Subcutaneous abdominal adipose tissue (tissue), 5 donors: ENCODE measurements at regions not wholly inside any gene's neighbourhood (a gene's known extent, or its start where the extent isn't known, plus 50 kb on each side); places are given as distances from the start of the nearest gene placed in this dataset.

Experiments
- H3K27ac ChIP-seq: one replicate; pipeline ENCODE4 v1.7.0; 2013; ENCODE audit warnings: low read depth, mild to moderate bottlenecking, inconsistent platforms, low read length, moderate library complexity
- H3K27me3 ChIP-seq, 5 donors: one replicate each; pipeline ENCODE4 v1.7.0; 2013; ENCODE audit warnings: low read length in 5 of 5, inconsistent platforms in 1 of 5; ENCODE audit not compliant: control insufficient read depth in 5 of 5, insufficient read depth in 4 of 5
- H3K36me3 ChIP-seq, 5 donors: one replicate each; pipeline ENCODE4 v1.7.0; 2013; ENCODE audit warnings: low read length in 5 of 5; ENCODE audit not compliant: control insufficient read depth in 5 of 5, insufficient read depth in 5 of 5
- H3K4me1 ChIP-seq, 5 donors: one replicate each; pipeline ENCODE4 v1.7.0; 2013; ENCODE audit warnings: low read length in 5 of 5, mild to moderate bottlenecking in 3 of 5, moderate library complexity in 1 of 5; ENCODE audit not compliant: control insufficient read depth in 5 of 5, insufficient read depth in 5 of 5
- H3K4me3 ChIP-seq, 5 donors: one replicate each; pipeline ENCODE4 v1.7.0; 2013; ENCODE audit warnings: low read length in 5 of 5, low read depth in 1 of 5
- H3K9ac ChIP-seq, 5 donors: one replicate each; pipeline ENCODE4 v1.7.0; 2013; ENCODE audit warnings: low read length in 5 of 5, mild to moderate bottlenecking in 4 of 5, moderate library complexity in 3 of 5
- H3K9me3 ChIP-seq, 5 donors: one replicate each; pipeline ENCODE4 v1.7.0; 2013; ENCODE audit warnings: low read length in 5 of 5; ENCODE audit not compliant: control insufficient read depth in 5 of 5
- donor health status: healthy.
- donor health status: healthy.
- donor health status: healthy.
- donor health status: healthy.
- donor health status: healthy.

GRCh38 chr9:13364271-13365000, 84.9 kb upstream of the MPDZ start:
- Histone ChIP-seq H3K36me3 (no peaks in the 10 kb centered on the region), H3K9me3 (no peaks in the 10 kb centered on the region), H3K27me3 (no peaks in the 10 kb centered on the region), H3K4me3 (no peak overlapping the region), H3K27ac (no peak overlapping the region), H3K4me1 (peaks cover 0 to 19% (median 4%) of the 10 kb centered on the region in 5 donors), H3K9ac (no peak overlapping the region)

- peak overlapping the region; percentile 14 for H3K27ac ChIP-seq
- no peaks in the 10 kb centered on the region for H3K9me3 ChIP-seq
- no peaks in the 10 kb centered on the region for H3K36me3 ChIP-seq
- H3K4me1 ChIP-seq, result peaks cover 0 to 19% (median 4%) of the 10 kb centered on the region in 5 donors
- H3K9ac ChIP-seq, result no peak overlapping the region
- H3K27me3 ChIP-seq, result no peaks in the 10 kb centered on the region
- H3K4me3 ChIP-seq, result no peak overlapping the region
These were observed 81.6 kb upstream of the MPDZ start for GRCh38 chr9:13361076-13361475.

- no peak overlapping the region for H3K4me3 ChIP-seq
- H3K36me3 ChIP-seq, result no peaks in the 10 kb centered on the region
- peaks cover 0 to 19% (median 4%) of the 10 kb centered on the region in 5 donors for H3K4me1 ChIP-seq
- no peak overlapping the region for H3K27ac ChIP-seq
- H3K27me3 ChIP-seq, result no peaks in the 10 kb centered on the region
- H3K9ac ChIP-seq, result no peak overlapping the region
- no peaks in the 10 kb centered on the region for H3K9me3 ChIP-seq
These were observed 80.7 kb upstream of the MPDZ start for GRCh38 chr9:13360188-13360587.

GRCh38 chr9:13358128-13358527, 78.6 kb upstream of the MPDZ start:
- H3K9ac ChIP-seq, result no peak overlapping the region
- peaks cover 0 to 11% (median 4%) of the 10 kb centered on the region in 5 donors for H3K4me1 ChIP-seq
- no peak overlapping the region for H3K4me3 ChIP-seq
- no peaks in the 10 kb centered on the region for H3K9me3 ChIP-seq
- no peak overlapping the region for H3K27ac ChIP-seq
- H3K36me3 ChIP-seq, result no peaks in the 10 kb centered on the region
- no peaks in the 10 kb centered on the region for H3K27me3 ChIP-seq

GRCh38 chr9:13354733-13355132, 75.2 kb upstream of the MPDZ start:
- Histone ChIP-seq H3K4me1 (peaks cover 0 to 8% (median 0%) of the 10 kb centered on the region in 5 donors), H3K27me3 (no peaks in the 10 kb centered on the region), H3K9ac (no peak overlapping the region), H3K9me3 (no peaks in the 10 kb centered on the region), H3K4me3 (no peak overlapping the region), H3K27ac (no peak overlapping the region), H3K36me3 (no peaks in the 10 kb centered on the region)

- no peak overlapping the region for H3K4me3 ChIP-seq
- no peaks in the 10 kb centered on the region for H3K27me3 ChIP-seq
These were observed 73.0 kb upstream of the MPDZ start for GRCh38 chr9:13352451-13352979.

GRCh38 chr9:13351778-13352386, 72.4 kb upstream of the MPDZ start:
- Histone ChIP-seq H3K4me1 (peaks cover 0 to 8% (median 0%) of the 10 kb centered on the region in 5 donors), H3K36me3 (no peaks in the 10 kb centered on the region), H3K4me3 (no peak overlapping the region), H3K27me3 (no peaks in the 10 kb centered on the region), H3K9ac (no peak overlapping the region), H3K27ac (no peak overlapping the region), H3K9me3 (no peaks in the 10 kb centered on the region)

More at GRCh38 chr9:13352451-13352979, 73.0 kb upstream of the MPDZ start:
- Histone ChIP-seq H3K9me3 (no peaks in the 10 kb centered on the region), H3K9ac (no peak overlapping the region), H3K4me1 (peaks cover 0 to 8% (median 0%) of the 10 kb centered on the region in 5 donors), H3K27ac (no peak overlapping the region), H3K36me3 (no peaks in the 10 kb centered on the region)

GRCh38 chr9:13332571-13332970, 53.1 kb upstream of the MPDZ start:
- H3K27me3 ChIP-seq, result no peaks in the 10 kb centered on the region
- H3K4me1 ChIP-seq, result peaks cover 6 to 17% (median 7%) of the 10 kb centered on the region in 5 donors
- no peak overlapping the region for H3K4me3 ChIP-seq
- no peak overlapping the region for H3K27ac ChIP-seq
- H3K36me3 ChIP-seq, result no peaks in the 10 kb centered on the region
- H3K9me3 ChIP-seq, result no peaks in the 10 kb centered on the region
- H3K9ac ChIP-seq, result no peak overlapping the region

- no peak overlapping the region for H3K9ac ChIP-seq
- no peaks in the 10 kb centered on the region for H3K27me3 ChIP-seq
- H3K27ac ChIP-seq, result peak overlapping the region; percentile 14
- H3K9me3 ChIP-seq, result no peaks in the 10 kb centered on the region
- no peak overlapping the region for H3K4me3 ChIP-seq
- no peaks in the 10 kb centered on the region for H3K36me3 ChIP-seq
- peaks cover 6 to 21% (median 7%) of the 10 kb centered on the region in 5 donors for H3K4me1 ChIP-seq
These were observed 51.8 kb upstream of the MPDZ start for GRCh38 chr9:13331320-13331719.

GRCh38 chr9:13330396-13331004, 51.0 kb upstream of the MPDZ start:
- Histone ChIP-seq H3K36me3 (no peaks in the 10 kb centered on the region), H3K9me3 (no peaks in the 10 kb centered on the region), H3K27me3 (no peaks in the 10 kb centered on the region), H3K9ac (no peak overlapping the region), H3K27ac (peak overlapping the region; percentile 14), H3K4me3 (no peak overlapping the region), H3K4me1 (peaks cover 6 to 21% (median 7%) of the 10 kb centered on the region in 5 donors)
